ENCODE measurements at regions not wholly inside any gene's neighbourhood (a gene's known extent, or its start where the extent isn't known, plus 50 kb on each side); places are given as distances from the start of the nearest gene placed in this dataset.

- TF ChIP-seq, protein P1, sequence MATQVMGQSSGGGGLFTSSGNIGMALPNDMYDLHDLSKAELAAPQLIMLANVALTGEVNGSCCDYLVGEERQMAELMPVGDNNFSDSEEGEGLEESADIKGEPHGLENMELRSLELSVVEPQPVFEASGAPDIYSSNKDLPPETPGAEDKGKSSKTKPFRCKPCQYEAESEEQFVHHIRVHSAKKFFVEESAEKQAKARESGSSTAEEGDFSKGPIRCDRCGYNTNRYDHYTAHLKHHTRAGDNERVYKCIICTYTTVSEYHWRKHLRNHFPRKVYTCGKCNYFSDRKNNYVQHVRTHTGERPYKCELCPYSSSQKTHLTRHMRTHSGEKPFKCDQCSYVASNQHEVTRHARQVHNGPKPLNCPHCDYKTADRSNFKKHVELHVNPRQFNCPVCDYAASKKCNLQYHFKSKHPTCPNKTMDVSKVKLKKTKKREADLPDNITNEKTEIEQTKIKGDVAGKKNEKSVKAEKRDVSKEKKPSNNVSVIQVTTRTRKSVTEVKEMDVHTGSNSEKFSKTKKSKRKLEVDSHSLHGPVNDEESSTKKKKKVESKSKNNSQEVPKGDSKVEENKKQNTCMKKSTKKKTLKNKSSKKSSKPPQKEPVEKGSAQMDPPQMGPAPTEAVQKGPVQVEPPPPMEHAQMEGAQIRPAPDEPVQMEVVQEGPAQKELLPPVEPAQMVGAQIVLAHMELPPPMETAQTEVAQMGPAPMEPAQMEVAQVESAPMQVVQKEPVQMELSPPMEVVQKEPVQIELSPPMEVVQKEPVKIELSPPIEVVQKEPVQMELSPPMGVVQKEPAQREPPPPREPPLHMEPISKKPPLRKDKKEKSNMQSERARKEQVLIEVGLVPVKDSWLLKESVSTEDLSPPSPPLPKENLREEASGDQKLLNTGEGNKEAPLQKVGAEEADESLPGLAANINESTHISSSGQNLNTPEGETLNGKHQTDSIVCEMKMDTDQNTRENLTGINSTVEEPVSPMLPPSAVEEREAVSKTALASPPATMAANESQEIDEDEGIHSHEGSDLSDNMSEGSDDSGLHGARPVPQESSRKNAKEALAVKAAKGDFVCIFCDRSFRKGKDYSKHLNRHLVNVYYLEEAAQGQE (IDR thresholded peaks at IDR 0.05; ENCODE audit: insufficient read depth in 1 of 2, low read depth in 2 of 2, low read length in 2 of 2) = no peak
- no peak for TF ChIP-seq TAF1 (IDR thresholded peaks at IDR 0.05; ENCODE audit: borderline replicate concordance, insufficient read depth, low read length)
- TF ChIP-seq FOXP2 (optimal IDR thresholded peaks at IDR 0.05; ENCODE audit: borderline replicate concordance, extremely low read depth, extremely low read length, insufficient read depth) = no peak
- TF ChIP-seq SIN3A (IDR thresholded peaks at IDR 0.05; ENCODE audit: borderline replicate concordance, insufficient read depth, low read length) = no peak
- TF ChIP-seq POLR2AphosphoS5 (IDR thresholded peaks at IDR 0.05; ENCODE audit: low read depth, low read length) = no peak
Observed at GRCh38 chr16:17994027-17994426, 342.5 kb downstream of the NPIPA8 start.

DNA sequence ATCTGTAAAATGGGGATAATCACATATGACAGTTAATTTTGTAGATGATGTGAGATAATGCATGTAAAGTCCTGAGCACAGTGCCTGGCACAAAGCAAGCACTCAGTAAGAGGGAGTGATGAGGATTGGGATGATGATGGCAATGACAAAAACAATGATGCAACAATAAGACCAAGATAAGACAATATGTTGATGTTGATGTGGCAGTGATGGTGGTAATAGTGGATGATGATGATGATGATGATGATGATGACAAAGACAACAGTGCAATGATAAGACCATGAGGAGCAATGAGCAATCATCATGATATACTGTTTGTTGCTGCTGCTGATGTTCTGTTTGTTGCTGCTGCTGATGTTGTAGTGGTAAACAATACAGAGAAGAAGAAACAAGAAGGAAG is 344.1 kb downstream of the NPIPA8 start:
- no peak for TF ChIP-seq FOXP2 (optimal IDR thresholded peaks at IDR 0.05; ENCODE audit: borderline replicate concordance, extremely low read depth, extremely low read length, insufficient read depth)
- no peak for TF ChIP-seq SIN3A (IDR thresholded peaks at IDR 0.05; ENCODE audit: borderline replicate concordance, insufficient read depth, low read length)
- TF ChIP-seq TAF1 (IDR thresholded peaks at IDR 0.05; ENCODE audit: borderline replicate concordance, insufficient read depth, low read length) = no peak
- no peak for TF ChIP-seq POLR2AphosphoS5 (IDR thresholded peaks at IDR 0.05; ENCODE audit: low read depth, low read length)
- TF ChIP-seq, protein P1 (IDR thresholded peaks at IDR 0.05; ENCODE audit: insufficient read depth in 1 of 2, low read depth in 2 of 2, low read length in 2 of 2) = no peak

DNA sequence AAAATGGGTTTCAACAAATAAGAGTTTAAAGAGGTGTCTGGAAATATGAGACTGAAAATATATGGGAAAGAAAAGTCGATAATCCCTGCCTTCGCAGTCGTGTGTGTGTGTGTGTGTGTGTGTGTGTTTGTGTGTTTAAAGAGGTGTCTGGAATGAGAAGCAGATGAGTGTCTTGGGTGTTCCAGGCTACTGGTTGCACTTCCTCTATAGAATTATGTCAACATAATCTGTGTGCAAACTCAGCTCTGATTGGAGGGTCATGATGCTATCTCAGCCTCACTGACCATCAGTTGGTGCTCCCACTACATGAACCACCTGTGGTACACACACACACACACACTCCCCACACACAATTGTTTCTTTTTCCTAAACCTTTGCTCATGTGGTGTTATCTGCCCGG is 347.3 kb downstream of the NPIPA8 start:
- TF ChIP-seq SIN3A (IDR thresholded peaks at IDR 0.05; ENCODE audit: borderline replicate concordance, insufficient read depth, low read length) = no peak
- no peak for TF ChIP-seq POLR2AphosphoS5 (IDR thresholded peaks at IDR 0.05; ENCODE audit: low read depth, low read length)
- TF ChIP-seq, protein P1 (IDR thresholded peaks at IDR 0.05; ENCODE audit: insufficient read depth in 1 of 2, low read depth in 2 of 2, low read length in 2 of 2) = no peak
- TF ChIP-seq TAF1 (IDR thresholded peaks at IDR 0.05; ENCODE audit: borderline replicate concordance, insufficient read depth, low read length) = no peak
- TF ChIP-seq FOXP2 (optimal IDR thresholded peaks at IDR 0.05; ENCODE audit: borderline replicate concordance, extremely low read depth, extremely low read length, insufficient read depth) = no peak

DNA sequence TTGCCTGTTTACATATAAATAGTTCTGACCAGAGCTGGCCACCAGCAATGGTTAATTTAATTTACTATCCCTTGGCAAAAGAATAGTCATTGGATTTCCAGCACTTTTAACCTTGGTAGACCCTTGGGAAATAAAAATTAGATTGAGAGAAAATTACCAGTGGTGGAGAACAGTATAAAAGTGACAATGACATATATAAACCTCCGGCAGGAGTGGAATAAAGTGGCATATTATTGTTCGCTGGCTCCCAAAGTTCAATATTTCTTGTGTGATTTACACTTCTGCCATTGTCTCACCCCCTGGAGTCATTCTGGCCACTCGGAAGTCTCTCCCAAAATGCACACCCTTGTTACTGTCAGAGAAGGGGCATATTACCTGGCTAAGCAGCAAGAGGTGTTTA is 347.7 kb downstream of the NPIPA8 start:
- TF ChIP-seq TAF1 (IDR thresholded peaks at IDR 0.05; ENCODE audit: borderline replicate concordance, insufficient read depth, low read length) = no peak
- TF ChIP-seq FOXP2 (optimal IDR thresholded peaks at IDR 0.05; ENCODE audit: borderline replicate concordance, extremely low read depth, extremely low read length, insufficient read depth) = no peak
- TF ChIP-seq SIN3A (IDR thresholded peaks at IDR 0.05; ENCODE audit: borderline replicate concordance, insufficient read depth, low read length) = no peak
- TF ChIP-seq, protein P1 (IDR thresholded peaks at IDR 0.05; ENCODE audit: insufficient read depth in 1 of 2, low read depth in 2 of 2, low read length in 2 of 2) = no peak
- no peak for TF ChIP-seq POLR2AphosphoS5 (IDR thresholded peaks at IDR 0.05; ENCODE audit: low read depth, low read length)

- TF ChIP-seq SIN3A (IDR thresholded peaks at IDR 0.05; ENCODE audit: borderline replicate concordance, insufficient read depth, low read length) = no peak
- TF ChIP-seq TAF1 (IDR thresholded peaks at IDR 0.05; ENCODE audit: borderline replicate concordance, insufficient read depth, low read length) = no peak
Observed at GRCh38 chr16:17986991-17987390, 349.5 kb downstream of the NPIPA8 start.
